GM12878 (cell line): ENCODE measurements at regions not wholly inside any gene's neighbourhood (a gene's known extent, or its start where the extent isn't known, plus 50 kb on each side); places are given as distances from the start of the nearest gene placed in this dataset.

Source experiments
- HCFC1 ChIP-seq: fragments of 150-350 bp; IDR thresholded peaks from 2 replicates; pipeline ENCODE4 v1.6.1; 2014; ENCODE audit warnings: low read length
- HSF1 ChIP-seq: fragments of 150-350 bp; IDR thresholded peaks from 2 replicates; pipeline ENCODE4 v1.6.1; 2014; ENCODE audit warnings: mild to moderate bottlenecking, low read depth, low read length
- RB1 ChIP-seq: fragments of 450-650 bp; formaldehyde crosslinking; IDR thresholded peaks from 2 replicates; pipeline ENCODE4 v1.6.1; 2017; ENCODE audit warnings: mild to moderate bottlenecking, borderline replicate concordance
- RELA ChIP-seq: fragments of 450-650 bp; IDR thresholded peaks from 2 replicates; pipeline ENCODE4 v1.8.0; 2014; ENCODE audit warnings: borderline replicate concordance; ENCODE audit not compliant: partially characterized antibody
- RFX5 ChIP-seq: IDR thresholded peaks from 2 replicates; pipeline ENCODE4 v1.6.1; 2011; ENCODE audit warnings: low read depth, low read length, improper control_type of control experiment
- SMAD1 ChIP-seq: fragments of 450-650 bp; IDR thresholded peaks from 2 replicates; pipeline ENCODE4 v1.6.1; 2018; ENCODE audit warnings: mild to moderate bottlenecking, low read depth; ENCODE audit not compliant: partially characterized antibody
- SMARCA5 ChIP-seq: fragments of 450-650 bp; IDR thresholded peaks from 2 replicates; pipeline ENCODE4 v1.6.1; 2017; ENCODE audit warnings: mild to moderate bottlenecking
- ZBED1 ChIP-seq: IDR thresholded peaks from 2 replicates; pipeline ENCODE4 v1.6.1; 2016; ENCODE audit warnings: borderline replicate concordance
- TF ChIP-seq, protein P1 (sequence below): IDR thresholded peaks from 2 replicates; pipeline ENCODE4 v1.6.1; 2012; ENCODE audit warnings: improper control_type of control experiment, low read depth, low read length; ENCODE audit not compliant: insufficient replicate concordance

DNA sequence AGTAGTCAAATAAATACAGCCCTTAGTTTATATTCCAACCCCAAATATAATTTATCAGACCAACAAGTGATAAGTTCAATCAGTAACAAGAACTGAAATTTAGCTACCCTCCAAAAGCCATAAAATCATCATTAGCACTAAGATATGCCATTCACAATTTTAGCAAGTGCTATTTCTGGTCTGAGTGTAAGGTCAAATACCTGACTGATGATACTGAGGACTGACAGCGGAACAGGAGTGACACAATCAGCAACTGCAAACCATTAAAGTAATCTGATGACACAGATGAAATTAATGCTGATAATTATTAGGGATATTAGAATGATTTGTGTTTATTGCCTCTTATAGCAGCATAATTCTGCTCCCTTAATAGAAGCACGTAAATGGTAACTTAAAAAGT is 152.7 kb upstream of the SPHKAP start (continued):
- TF ChIP-seq, protein P1, sequence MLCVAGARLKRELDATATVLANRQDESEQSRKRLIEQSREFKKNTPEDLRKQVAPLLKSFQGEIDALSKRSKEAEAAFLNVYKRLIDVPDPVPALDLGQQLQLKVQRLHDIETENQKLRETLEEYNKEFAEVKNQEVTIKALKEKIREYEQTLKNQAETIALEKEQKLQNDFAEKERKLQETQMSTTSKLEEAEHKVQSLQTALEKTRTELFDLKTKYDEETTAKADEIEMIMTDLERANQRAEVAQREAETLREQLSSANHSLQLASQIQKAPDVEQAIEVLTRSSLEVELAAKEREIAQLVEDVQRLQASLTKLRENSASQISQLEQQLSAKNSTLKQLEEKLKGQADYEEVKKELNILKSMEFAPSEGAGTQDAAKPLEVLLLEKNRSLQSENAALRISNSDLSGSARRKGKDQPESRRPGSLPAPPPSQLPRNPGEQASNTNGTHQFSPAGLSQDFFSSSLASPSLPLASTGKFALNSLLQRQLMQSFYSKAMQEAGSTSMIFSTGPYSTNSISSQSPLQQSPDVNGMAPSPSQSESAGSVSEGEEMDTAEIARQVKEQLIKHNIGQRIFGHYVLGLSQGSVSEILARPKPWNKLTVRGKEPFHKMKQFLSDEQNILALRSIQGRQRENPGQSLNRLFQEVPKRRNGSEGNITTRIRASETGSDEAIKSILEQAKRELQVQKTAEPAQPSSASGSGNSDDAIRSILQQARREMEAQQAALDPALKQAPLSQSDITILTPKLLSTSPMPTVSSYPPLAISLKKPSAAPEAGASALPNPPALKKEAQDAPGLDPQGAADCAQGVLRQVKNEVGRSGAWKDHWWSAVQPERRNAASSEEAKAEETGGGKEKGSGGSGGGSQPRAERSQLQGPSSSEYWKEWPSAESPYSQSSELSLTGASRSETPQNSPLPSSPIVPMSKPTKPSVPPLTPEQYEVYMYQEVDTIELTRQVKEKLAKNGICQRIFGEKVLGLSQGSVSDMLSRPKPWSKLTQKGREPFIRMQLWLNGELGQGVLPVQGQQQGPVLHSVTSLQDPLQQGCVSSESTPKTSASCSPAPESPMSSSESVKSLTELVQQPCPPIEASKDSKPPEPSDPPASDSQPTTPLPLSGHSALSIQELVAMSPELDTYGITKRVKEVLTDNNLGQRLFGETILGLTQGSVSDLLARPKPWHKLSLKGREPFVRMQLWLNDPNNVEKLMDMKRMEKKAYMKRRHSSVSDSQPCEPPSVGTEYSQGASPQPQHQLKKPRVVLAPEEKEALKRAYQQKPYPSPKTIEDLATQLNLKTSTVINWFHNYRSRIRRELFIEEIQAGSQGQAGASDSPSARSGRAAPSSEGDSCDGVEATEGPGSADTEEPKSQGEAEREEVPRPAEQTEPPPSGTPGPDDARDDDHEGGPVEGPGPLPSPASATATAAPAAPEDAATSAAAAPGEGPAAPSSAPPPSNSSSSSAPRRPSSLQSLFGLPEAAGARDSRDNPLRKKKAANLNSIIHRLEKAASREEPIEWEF = no peak
- TF ChIP-seq SMAD1 = no peak
- TF ChIP-seq RFX5 = no peak
- TF ChIP-seq SMARCA5 = no peak
- TF ChIP-seq ZBED1 = no peak
- TF ChIP-seq RELA = no peak
- TF ChIP-seq HCFC1 = no peak
- TF ChIP-seq HSF1 = no peak
- no peak for TF ChIP-seq RB1
